KMS-11 (cell line): ENCODE measurements at regions not wholly inside any gene's neighbourhood (a gene's known extent, or its start where the extent isn't known, plus 50 kb on each side); places are given as distances from the start of the nearest gene placed in this dataset.

Source experiments
- H2AFZ ChIP-seq: fragments of 200-600 bp; sonication (generic); 2 replicates; pipeline ENCODE4 v1.6.1; 2016; ENCODE audit warnings: antibody characterized with exemption, mixed run types, low read depth
- H3K27ac ChIP-seq: fragments of 200-600 bp; sonication (generic); 2 replicates; pipeline ENCODE4 v1.6.1; 2016; ENCODE audit warnings: mild to moderate bottlenecking, mixed run types
- H3K27me3 ChIP-seq: fragments of 200-600 bp; sonication (generic); 2 replicates; pipeline ENCODE4 v1.6.1; 2017; ENCODE audit warnings: mild to moderate bottlenecking, low read depth, mixed run types, moderate library complexity; ENCODE audit not compliant: insufficient read depth
- H3K36me3 ChIP-seq: fragments of 200-600 bp; sonication (generic); 2 replicates; pipeline ENCODE4 v1.6.1; 2017; ENCODE audit warnings: mild to moderate bottlenecking, mixed run types; ENCODE audit not compliant: insufficient read depth
- H3K4me1 ChIP-seq: fragments of 200-600 bp; sonication (generic); 2 replicates; pipeline ENCODE4 v1.6.1; 2016; ENCODE audit warnings: mild to moderate bottlenecking, low read depth, mixed run types; ENCODE audit not compliant: poor library complexity, severe bottlenecking
- H3K4me2 ChIP-seq: fragments of 200-600 bp; sonication (generic); 2 replicates; pipeline ENCODE4 v1.7.0; 2016; ENCODE audit warnings: mild to moderate bottlenecking, mixed run types
- H3K4me3 ChIP-seq: fragments of 200-600 bp; sonication (generic); IDR thresholded peaks from 2 replicates; pipeline ENCODE4 v1.6.1; 2017; ENCODE audit warnings: low read depth, low read length, mixed read lengths; ENCODE audit not compliant: insufficient read depth
- H3K79me2 ChIP-seq: fragments of 200-600 bp; sonication (generic); 2 replicates; pipeline ENCODE4 v1.6.1; 2016; ENCODE audit warnings: low read depth, mixed run types; ENCODE audit not compliant: insufficient read depth
- H3K9ac ChIP-seq: fragments of 200-600 bp; sonication (generic); 2 replicates; pipeline ENCODE4 v1.6.1; 2016; ENCODE audit warnings: mild to moderate bottlenecking, mixed run types
- H4K20me1 ChIP-seq: fragments of 200-600 bp; sonication (generic); 2 replicates; pipeline ENCODE4 v1.6.1; 2016; ENCODE audit warnings: mild to moderate bottlenecking, mixed run types; ENCODE audit not compliant: insufficient read depth
- TF ChIP-seq, protein P1 (sequence below): fragments of 200-600 bp; sonication (generic); conservative IDR thresholded peaks from 2 replicates; pipeline ENCODE4 v1.6.1; 2017; ENCODE audit warnings: low read depth, mild to moderate bottlenecking, antibody characterized with exemption, low read length, moderate library complexity, mixed read lengths

DNA sequence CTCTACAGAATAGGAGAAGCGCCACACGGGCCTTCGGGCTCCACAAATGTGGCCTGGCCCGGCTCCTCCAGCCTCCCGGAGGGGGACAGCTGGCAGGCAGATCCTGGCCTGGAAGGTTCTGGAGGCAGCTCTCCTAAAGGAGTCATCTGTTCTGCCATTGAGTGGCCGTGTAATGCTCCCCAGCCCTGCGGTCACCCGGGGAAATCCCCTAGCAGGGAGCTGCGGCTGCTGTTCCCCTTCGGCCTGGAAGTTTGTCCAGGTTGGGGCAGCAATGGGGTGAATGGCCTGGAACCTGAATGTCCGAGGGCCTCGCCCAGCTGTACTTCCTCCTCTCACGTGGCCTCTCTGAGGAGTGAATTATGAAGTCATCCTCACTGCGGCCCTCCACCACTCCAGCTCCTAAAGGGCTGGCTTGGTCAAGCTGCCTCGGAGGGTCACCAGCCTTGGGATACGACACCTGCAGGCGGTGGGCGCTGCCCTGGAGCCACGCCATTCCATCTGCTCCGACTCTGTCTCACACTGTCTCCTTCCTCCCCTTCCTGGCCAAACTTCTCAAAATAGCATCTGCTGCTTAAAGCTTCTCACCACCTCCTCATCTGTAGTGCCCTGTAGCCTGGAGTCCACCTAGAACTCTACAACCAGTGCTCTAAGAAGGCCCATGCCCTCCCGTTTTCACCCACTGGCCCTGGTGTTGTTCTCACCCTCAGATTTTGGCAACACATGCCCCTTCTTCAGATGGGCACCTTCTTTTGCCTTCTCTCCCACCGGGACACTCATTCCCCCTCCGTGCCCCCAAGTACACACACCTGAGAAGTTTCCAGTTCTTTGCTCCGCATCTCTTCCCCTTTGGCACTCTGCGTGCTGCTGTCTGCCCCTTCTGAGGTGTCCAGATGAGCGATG, 54.4 kb upstream of the TMPRSS2 start:
- Histone ChIP-seq H3K4me1 (no peaks in the 10 kb centered on the region), H3K79me2 (no peaks in the 10 kb centered on the region), H2AFZ (no peak overlapping the region), H3K9ac (no peak overlapping the region), H3K27ac (no peak overlapping the region), H3K36me3 (no peaks in the 10 kb centered on the region), H4K20me1 (no peaks in the 10 kb centered on the region), H3K4me2 (no peak overlapping the region), H3K27me3 (no peaks in the 10 kb centered on the region), H3K4me3 (no peak overlapping the region)
- TF ChIP-seq, protein P1, sequence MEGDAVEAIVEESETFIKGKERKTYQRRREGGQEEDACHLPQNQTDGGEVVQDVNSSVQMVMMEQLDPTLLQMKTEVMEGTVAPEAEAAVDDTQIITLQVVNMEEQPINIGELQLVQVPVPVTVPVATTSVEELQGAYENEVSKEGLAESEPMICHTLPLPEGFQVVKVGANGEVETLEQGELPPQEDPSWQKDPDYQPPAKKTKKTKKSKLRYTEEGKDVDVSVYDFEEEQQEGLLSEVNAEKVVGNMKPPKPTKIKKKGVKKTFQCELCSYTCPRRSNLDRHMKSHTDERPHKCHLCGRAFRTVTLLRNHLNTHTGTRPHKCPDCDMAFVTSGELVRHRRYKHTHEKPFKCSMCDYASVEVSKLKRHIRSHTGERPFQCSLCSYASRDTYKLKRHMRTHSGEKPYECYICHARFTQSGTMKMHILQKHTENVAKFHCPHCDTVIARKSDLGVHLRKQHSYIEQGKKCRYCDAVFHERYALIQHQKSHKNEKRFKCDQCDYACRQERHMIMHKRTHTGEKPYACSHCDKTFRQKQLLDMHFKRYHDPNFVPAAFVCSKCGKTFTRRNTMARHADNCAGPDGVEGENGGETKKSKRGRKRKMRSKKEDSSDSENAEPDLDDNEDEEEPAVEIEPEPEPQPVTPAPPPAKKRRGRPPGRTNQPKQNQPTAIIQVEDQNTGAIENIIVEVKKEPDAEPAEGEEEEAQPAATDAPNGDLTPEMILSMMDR, result no peak

DNA sequence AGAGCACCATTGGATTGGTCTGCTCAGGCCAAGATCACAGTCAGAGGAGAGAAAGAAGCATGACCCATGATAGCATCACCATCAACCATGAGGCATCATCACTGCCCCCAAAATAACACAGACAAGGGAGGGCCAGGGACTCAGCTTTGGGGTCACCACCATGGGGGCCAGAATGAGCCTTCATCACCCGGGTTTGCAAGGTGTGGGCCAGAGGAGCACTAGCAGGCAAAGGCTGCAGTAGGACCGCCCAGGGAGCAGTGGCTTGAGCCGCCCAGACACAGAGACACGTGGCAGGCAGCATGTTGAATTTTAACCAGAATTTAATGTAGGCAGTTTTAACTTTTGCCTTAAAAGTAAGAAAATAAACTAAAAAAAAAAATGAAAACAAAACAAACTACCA, 53.7 kb upstream of the TMPRSS2 start:
- H4K20me1 ChIP-seq, result no peaks in the 10 kb centered on the region
- TF ChIP-seq, protein P1, result no peak

DNA sequence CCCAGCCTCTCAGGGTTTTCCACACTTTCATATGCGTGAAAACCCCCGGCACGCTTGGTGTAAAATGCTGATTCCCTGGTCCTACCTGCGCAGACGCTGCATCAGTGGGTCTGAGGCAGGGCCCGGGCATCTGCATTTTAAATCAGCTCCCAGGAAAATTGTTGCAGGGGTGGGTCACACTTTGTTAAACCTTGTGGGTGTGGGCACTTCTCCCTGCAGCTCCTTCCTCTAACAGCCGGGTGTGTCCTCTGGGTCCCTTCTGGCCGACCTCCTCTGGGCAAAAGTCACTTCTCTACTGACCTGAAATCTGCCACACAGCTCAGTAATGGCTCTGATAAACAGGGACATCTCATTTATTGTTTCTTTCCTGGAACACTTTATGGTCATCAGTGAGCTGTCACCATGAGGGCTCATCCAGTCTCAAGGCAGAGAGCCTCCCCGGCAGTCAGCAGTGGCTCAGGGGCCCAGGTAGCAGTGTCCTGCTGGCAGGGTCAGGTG, 52.8 kb upstream of the TMPRSS2 start:
- H2AFZ ChIP-seq, result no peak overlapping the region
- no peak overlapping the region for H3K9ac ChIP-seq
- no peaks in the 10 kb centered on the region for H3K36me3 ChIP-seq
- no peaks in the 10 kb centered on the region for H3K27me3 ChIP-seq
- no peaks in the 10 kb centered on the region for H3K4me1 ChIP-seq
- no peaks in the 10 kb centered on the region for H4K20me1 ChIP-seq
- no peaks in the 10 kb centered on the region for H3K79me2 ChIP-seq
- no peak overlapping the region for H3K27ac ChIP-seq
- H3K4me2 ChIP-seq, result no peak overlapping the region
- H3K4me3 ChIP-seq, result no peak overlapping the region
- TF ChIP-seq, protein P1, result no peak

More for the DNA sequence above, 53.7 kb upstream of the TMPRSS2 start:
- Histone ChIP-seq H3K9ac (no peak overlapping the region), H3K79me2 (no peaks in the 10 kb centered on the region), H2AFZ (no peak overlapping the region), H3K27ac (no peak overlapping the region), H3K36me3 (no peaks in the 10 kb centered on the region), H3K4me1 (no peaks in the 10 kb centered on the region), H3K4me3 (no peak overlapping the region), H3K4me2 (no peak overlapping the region), H3K27me3 (no peaks in the 10 kb centered on the region)

DNA sequence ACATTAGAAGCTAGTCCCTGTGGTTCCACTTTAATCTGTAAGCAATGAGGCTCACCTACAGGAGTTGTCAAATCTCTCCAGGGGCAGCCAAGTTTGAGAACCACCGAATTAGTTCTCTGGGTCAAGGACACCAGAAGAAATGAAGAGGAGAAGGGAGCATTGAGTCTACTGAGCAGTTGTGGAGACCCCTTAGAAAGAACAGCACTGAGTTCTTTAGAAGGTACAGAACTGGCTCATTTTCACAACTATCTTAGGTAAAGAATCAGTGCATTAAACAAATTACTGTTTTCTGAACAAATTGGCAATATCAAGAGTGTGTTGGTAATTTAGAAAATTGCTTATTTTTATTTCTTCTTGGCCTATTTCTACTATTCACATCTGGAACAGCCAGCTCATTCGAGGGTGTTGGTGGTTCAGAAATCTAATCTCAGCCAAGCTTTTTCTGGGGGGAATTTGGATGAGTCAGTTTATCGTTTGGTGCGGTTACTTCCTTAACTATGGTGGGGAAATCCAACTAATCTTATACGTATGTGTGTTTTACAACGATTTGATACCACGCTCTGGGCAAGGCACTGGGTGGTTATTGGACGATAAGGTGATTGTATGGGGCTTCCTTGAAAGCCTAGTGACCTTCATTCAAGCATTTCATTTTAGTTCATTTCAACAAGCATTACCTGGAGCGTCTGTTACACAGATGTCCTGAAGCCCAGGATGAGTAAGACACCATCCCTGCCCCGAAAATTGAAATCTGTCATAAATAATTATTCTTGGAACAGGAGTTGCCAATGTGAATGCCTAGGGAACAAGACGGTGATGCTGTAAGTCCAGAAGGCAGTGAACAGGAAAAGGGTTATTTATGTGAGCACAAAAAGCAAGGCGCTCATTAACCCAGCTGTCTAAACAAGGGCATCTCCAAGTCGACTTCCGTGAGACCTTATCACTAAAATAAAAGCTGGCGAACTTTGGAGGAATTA, 52.0 kb upstream of the TMPRSS2 start:
- TF ChIP-seq, protein P1, result no peak

More for the DNA sequence above, 52.0 kb upstream of the TMPRSS2 start:
- H2AFZ ChIP-seq, result no peak overlapping the region
- H3K79me2 ChIP-seq, result no peaks in the 10 kb centered on the region
- H3K4me3 ChIP-seq, result no peak overlapping the region
- no peak overlapping the region for H3K27ac ChIP-seq
- no peaks in the 10 kb centered on the region for H3K27me3 ChIP-seq
- H3K36me3 ChIP-seq, result no peaks in the 10 kb centered on the region
- H3K4me2 ChIP-seq, result no peak overlapping the region
- H3K9ac ChIP-seq, result no peak overlapping the region
- H4K20me1 ChIP-seq, result no peaks in the 10 kb centered on the region
- H3K4me1 ChIP-seq, result no peaks in the 10 kb centered on the region
